ENCODE measurements at regions not wholly inside any gene's neighbourhood (a gene's known extent, or its start where the extent isn't known, plus 50 kb on each side); places are given as distances from the start of the nearest gene placed in this dataset.

DNA sequence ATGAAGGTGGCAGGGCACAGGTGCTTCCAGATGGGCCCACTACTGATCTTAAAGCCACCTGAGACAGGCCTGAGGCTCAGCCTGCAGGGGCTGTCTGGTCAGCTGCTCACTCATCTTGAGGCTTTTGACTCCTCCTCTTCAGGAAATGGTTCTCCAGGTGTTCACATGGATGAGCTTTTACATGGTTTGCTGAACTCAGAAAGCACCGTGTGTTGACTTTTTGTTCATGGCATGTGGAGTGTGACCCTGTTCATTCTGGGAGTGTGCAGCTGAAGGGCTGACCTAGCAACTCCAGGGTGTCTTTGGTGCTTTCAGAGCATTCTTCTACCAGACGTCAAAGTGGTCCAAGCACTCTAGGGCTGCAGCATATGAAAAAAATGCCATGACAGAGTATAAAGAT, 111.1 kb downstream of the CCNG2 start:
- Histone ChIP-seq H3K9ac (no peak overlapping the region), H3K79me2 (ENCODE audit: insufficient read depth) (no peaks in the 10 kb centered on the region), H3K4me3 (ENCODE audit: low read depth in 2 of 2, low read length in 1 of 2) (no peak overlapping the region), H3K9me2 (no peaks in the 10 kb centered on the region), H3F3A (replicated peaks; ENCODE audit: insufficient read depth) (no peaks in the 10 kb centered on the region), H4K20me1 (ENCODE audit: insufficient read depth) (no peaks in the 10 kb centered on the region), H3K27ac (ENCODE audit: low read depth in 2 of 2, low read length in 1 of 2) (no peak overlapping the region), H3K9me3 (no peaks in the 10 kb centered on the region), H2AFZ (ENCODE audit: low read depth) (no peak overlapping the region), H3K27me3 (ENCODE audit: insufficient read depth) (no peaks in the 10 kb centered on the region), H3K36me3 (replicated peaks in 1 of 2; ENCODE audit: control insufficient read depth in 1 of 2, insufficient read depth in 2 of 2, low read length in 1 of 2) (no peaks in the 10 kb centered on the region), H3K4me1 (ENCODE audit: control insufficient read depth in 1 of 2, insufficient read depth in 2 of 2, low read depth in 1 of 2, low read length in 1 of 2) (no peaks in the 10 kb centered on the region), H3K4me2 (no peak overlapping the region)
- ChIA-PET CTCF (interaction anchor here (0.6 to 2.7 kb wide), 2 partner anchors 11 to 27 kb away, joined by 5 to 12 read pairs; no protein-coding TSS in a partner anchor), POLR2A (no interaction called here)
- DNase-seq = no peak
- WGBS (ENCODE audit: low lambda C conversion rate) = 0% methylated on average over 2 of the region's 2 CpGs
- TF ChIP-seq FOSL2 (IDR thresholded peaks at IDR 0.05; ENCODE audit: borderline replicate concordance, low read depth) (no peak), EP300 (IDR thresholded peaks at IDR 0.05; ENCODE audit: borderline replicate concordance in 1 of 2, low read depth in 1 of 2, low read length in 1 of 2) (no peak), TAF1 (IDR thresholded peaks at IDR 0.05; ENCODE audit: borderline replicate concordance, low read depth, low read length) (no peak), GABPA (IDR thresholded peaks at IDR 0.05; ENCODE audit: low read depth) (no peak), MXI1 (IDR thresholded peaks at IDR 0.05; ENCODE audit: low read depth, low read length) (no peak)
- TF ChIP-seq, protein P1, sequence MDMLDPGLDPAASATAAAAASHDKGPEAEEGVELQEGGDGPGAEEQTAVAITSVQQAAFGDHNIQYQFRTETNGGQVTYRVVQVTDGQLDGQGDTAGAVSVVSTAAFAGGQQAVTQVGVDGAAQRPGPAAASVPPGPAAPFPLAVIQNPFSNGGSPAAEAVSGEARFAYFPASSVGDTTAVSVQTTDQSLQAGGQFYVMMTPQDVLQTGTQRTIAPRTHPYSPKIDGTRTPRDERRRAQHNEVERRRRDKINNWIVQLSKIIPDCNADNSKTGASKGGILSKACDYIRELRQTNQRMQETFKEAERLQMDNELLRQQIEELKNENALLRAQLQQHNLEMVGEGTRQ (IDR thresholded peaks at IDR 0.05; ENCODE audit: borderline replicate concordance, low read depth, low read length) = no peak

DNA sequence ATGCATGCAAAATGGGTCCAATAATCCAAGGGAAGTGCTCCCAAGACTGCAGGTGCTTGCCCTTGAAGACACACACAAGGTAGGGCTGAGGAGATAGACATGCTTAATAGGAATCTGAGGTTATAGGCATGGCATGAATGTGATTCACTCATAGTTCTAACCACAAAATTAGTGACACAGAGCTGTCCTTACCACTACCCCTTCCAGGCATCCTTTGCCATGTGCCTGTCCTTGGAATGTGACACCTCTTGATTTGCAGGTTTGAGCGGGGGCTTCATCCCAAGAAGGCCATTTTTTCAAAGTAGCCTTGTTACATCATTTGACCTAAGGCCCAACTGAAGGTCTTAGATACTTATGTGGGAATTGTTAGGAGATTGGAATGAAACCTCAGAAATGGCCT, 112.5 kb downstream of the CCNG2 start:
- Histone ChIP-seq H3K36me3 (replicated peaks in 1 of 2; ENCODE audit: control insufficient read depth in 1 of 2, insufficient read depth in 2 of 2, low read length in 1 of 2) (no peaks in the 10 kb centered on the region), H3F3A (replicated peaks; ENCODE audit: insufficient read depth) (no peaks in the 10 kb centered on the region), H3K27me3 (ENCODE audit: insufficient read depth) (no peaks in the 10 kb centered on the region), H3K9me3 (no peaks in the 10 kb centered on the region), H3K4me3 (ENCODE audit: low read depth in 2 of 2, low read length in 1 of 2) (no peak overlapping the region), H3K4me2 (no peak overlapping the region), H3K4me1 (ENCODE audit: control insufficient read depth in 1 of 2, insufficient read depth in 2 of 2, low read depth in 1 of 2, low read length in 1 of 2) (no peaks in the 10 kb centered on the region), H4K20me1 (ENCODE audit: insufficient read depth) (no peaks in the 10 kb centered on the region), H3K9ac (no peak overlapping the region), H3K27ac (ENCODE audit: low read depth in 2 of 2, low read length in 1 of 2) (no peak overlapping the region), H3K9me2 (no peaks in the 10 kb centered on the region), H2AFZ (ENCODE audit: low read depth) (no peak overlapping the region), H3K79me2 (ENCODE audit: insufficient read depth) (no peaks in the 10 kb centered on the region)
- TF ChIP-seq RXRA (IDR thresholded peaks at IDR 0.05; ENCODE audit: borderline replicate concordance, low read depth) (no peak), MEF2A (IDR thresholded peaks at IDR 0.05; ENCODE audit: borderline replicate concordance, low read depth) (no peak), TEAD4 (IDR thresholded peaks at IDR 0.05; ENCODE audit: borderline replicate concordance, insufficient read depth) (no peak), MXI1 (IDR thresholded peaks at IDR 0.05; ENCODE audit: low read depth, low read length) (no peak), TAF1 (IDR thresholded peaks at IDR 0.05; ENCODE audit: borderline replicate concordance, low read depth, low read length) (no peak), SIN3A (IDR thresholded peaks at IDR 0.05; ENCODE audit: borderline replicate concordance, low read depth, low read length) (no peak), NFIC (IDR thresholded peaks at IDR 0.05; ENCODE audit: borderline replicate concordance) (no peak), SMC3 (IDR thresholded peaks at IDR 0.05; ENCODE audit: low read depth, low read length) (no peak), RFX5 (IDR thresholded peaks at IDR 0.05; ENCODE audit: low read length) (no peak), GABPA (IDR thresholded peaks at IDR 0.05; ENCODE audit: low read depth) (no peak), ELF1 (IDR thresholded peaks at IDR 0.05) (no peak), EP300 (IDR thresholded peaks at IDR 0.05; ENCODE audit: borderline replicate concordance in 1 of 2, low read depth in 1 of 2, low read length in 1 of 2) (no peak), EZH2phosphoT487 (IDR thresholded peaks at IDR 0.05; ENCODE audit: borderline replicate concordance, low read depth) (no peak), POLR2AphosphoS5 (IDR thresholded peaks at IDR 0.05; ENCODE audit: low read depth, low read length) (no peak), YY1 (IDR thresholded peaks at IDR 0.05; ENCODE audit: low read depth) (no peak), FOXM1 (IDR thresholded peaks at IDR 0.05; ENCODE audit: low read depth) (no peak), FOXJ3 (CRISPR knock-in tag; IDR thresholded peaks at IDR 0.05) (no peak)
- TF ChIP-seq, protein P2, sequence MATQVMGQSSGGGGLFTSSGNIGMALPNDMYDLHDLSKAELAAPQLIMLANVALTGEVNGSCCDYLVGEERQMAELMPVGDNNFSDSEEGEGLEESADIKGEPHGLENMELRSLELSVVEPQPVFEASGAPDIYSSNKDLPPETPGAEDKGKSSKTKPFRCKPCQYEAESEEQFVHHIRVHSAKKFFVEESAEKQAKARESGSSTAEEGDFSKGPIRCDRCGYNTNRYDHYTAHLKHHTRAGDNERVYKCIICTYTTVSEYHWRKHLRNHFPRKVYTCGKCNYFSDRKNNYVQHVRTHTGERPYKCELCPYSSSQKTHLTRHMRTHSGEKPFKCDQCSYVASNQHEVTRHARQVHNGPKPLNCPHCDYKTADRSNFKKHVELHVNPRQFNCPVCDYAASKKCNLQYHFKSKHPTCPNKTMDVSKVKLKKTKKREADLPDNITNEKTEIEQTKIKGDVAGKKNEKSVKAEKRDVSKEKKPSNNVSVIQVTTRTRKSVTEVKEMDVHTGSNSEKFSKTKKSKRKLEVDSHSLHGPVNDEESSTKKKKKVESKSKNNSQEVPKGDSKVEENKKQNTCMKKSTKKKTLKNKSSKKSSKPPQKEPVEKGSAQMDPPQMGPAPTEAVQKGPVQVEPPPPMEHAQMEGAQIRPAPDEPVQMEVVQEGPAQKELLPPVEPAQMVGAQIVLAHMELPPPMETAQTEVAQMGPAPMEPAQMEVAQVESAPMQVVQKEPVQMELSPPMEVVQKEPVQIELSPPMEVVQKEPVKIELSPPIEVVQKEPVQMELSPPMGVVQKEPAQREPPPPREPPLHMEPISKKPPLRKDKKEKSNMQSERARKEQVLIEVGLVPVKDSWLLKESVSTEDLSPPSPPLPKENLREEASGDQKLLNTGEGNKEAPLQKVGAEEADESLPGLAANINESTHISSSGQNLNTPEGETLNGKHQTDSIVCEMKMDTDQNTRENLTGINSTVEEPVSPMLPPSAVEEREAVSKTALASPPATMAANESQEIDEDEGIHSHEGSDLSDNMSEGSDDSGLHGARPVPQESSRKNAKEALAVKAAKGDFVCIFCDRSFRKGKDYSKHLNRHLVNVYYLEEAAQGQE (IDR thresholded peaks at IDR 0.05; ENCODE audit: low read depth, low read length) = no peak
- TF ChIP-seq, protein P1 (IDR thresholded peaks at IDR 0.05; ENCODE audit: borderline replicate concordance, low read depth, low read length) = no peak
- no peak for DNase-seq
- WGBS (ENCODE audit: low lambda C conversion rate) = 0% methylated on average over 1 of the region's 1 CpG
- CTCF ChIA-PET = interaction anchor here (2.7 kb wide), 1 partner anchor 29 kb away, joined by 12 read pairs; no protein-coding TSS in a partner anchor
- POLR2A ChIA-PET = no interaction called here

Measured in SK-N-SH (cell line).